ENCODE measurements at regions not wholly inside any gene's neighbourhood (a gene's known extent, or its start where the extent isn't known, plus 50 kb on each side); places are given as distances from the start of the nearest gene placed in this dataset.
"Not testable (repeated sequence)": the region's sequence is repeated elsewhere in the genome, so short reads cannot be mapped to it uniquely, and the experiment has no call there.

- not testable (repeated sequence) for DNase-seq
These were observed 150.6 kb downstream of the NPIPB11 start for GRCh38 chr16:29255957-29256356.

GRCh38 chr16:29255496-29255796 is 151.1 kb downstream of the NPIPB11 start:
- not testable (repeated sequence) for DNase-seq

GRCh38 chr16:29254676-29255495 is 151.6 kb downstream of the NPIPB11 start:
- no peak for DNase-seq

GRCh38 chr16:29253716-29254590 is 152.6 kb downstream of the NPIPB11 start:
- DNase-seq = not testable (repeated sequence)

DNA sequence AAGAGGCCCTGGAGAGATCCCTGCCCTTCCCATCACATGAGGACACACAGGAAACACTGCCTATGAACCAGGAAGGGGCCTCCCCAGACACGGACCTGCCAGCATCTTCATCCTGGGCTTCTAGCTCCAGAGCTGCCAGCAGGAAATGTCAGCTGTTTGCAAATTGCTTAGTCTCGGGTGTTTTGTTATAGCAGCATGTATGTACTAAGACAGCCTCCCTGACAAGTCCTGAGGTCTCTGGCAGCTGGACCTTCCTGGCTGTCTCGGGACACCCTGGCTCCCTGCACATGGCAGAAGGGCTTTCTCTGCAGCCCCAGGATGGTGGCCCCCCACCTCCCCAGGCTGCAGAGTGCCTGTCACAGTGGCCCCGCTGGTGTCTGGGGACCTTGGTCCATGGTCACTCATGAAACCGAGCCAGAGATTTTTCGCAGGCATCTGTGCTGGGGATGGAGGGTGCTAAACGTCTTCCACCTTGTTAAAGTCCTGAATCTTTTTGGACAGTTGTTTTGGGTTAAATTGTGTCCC is 153.4 kb downstream of the NPIPB11 start:
- DNase-seq = not testable (repeated sequence)

DNA sequence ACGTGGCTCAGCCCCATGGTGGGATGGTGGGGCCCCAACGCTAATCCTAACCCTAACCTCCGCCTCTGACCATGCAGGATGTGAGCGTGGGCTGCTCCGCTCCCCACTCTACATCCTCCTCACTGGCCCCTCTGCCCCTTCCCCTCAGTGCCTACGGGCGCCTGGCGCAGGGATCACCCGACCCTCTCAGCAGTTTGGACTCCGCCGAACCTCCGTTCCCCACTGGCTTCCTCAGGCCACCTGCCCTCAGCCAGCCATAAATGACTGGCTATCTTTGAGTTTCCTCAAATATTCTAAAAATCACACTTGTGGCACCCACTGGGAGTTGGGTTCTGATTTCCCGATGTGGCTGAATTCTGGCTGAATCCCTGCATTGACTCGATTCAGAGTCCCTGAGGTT is 154.2 kb downstream of the NPIPB11 start:
- DNase-seq = not testable (repeated sequence)

GRCh38 chr16:29251571-29252011 is 154.9 kb downstream of the NPIPB11 start:
- not testable (repeated sequence) for DNase-seq

- DNase-seq = not testable (repeated sequence)
These were observed 155.5 kb downstream of the NPIPB11 start for GRCh38 chr16:29250923-29251434.

DNA sequence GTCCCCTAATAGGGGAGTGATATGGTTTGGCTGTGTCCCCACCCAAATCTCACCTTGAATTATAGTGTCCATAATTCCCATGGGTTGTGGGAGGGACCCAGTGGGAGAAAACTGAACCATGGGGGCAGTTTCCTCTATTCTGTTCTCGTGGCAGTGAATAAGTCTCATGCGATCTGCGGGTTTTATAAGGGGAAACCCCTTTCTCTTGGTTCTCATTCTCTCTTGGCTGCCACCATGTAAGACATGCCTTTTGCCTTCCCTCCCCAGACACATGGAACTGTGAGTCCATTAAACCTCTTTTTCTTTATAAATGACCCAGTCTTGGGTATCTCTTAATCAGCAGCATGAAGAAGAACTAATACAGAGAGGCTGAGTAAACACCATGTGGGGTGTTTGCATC is 156.0 kb downstream of the NPIPB11 start:
- not testable (repeated sequence) for DNase-seq

GRCh38 chr16:29248940-29249318 is 157.6 kb downstream of the NPIPB11 start:
- DNase-seq = not testable (repeated sequence)

DNA sequence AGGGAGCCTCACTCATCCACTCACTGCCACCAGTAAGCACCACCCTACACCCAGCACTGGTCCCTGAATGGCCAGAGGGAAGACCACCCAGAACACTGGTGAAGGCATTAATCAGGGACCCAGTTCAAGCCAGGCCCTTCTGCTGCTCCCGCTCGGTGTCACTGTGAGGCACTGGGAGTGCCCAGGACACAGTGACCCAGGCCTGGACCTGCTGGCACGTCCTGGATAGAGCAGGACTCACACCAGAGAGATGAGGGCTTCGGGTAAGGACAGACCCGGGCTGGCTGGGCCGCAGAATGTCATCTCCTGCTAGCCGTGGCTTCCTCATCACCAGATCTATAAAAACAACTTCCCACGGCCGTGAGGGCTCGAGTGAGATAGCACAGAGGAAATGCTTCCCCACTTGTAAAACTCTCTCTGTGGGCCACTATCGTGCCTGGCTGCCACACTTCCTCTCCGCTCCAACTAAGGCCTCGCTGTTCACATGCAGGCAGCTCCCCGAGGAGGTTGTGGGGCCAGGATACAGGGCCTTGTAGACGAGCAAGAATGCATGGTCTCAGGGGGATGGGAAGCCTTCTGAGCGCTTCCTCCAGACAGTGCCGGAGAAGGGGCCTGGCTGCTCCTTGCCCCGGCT is 158.1 kb downstream of the NPIPB11 start:
- peak; percentile 30 for DNase-seq

DNA sequence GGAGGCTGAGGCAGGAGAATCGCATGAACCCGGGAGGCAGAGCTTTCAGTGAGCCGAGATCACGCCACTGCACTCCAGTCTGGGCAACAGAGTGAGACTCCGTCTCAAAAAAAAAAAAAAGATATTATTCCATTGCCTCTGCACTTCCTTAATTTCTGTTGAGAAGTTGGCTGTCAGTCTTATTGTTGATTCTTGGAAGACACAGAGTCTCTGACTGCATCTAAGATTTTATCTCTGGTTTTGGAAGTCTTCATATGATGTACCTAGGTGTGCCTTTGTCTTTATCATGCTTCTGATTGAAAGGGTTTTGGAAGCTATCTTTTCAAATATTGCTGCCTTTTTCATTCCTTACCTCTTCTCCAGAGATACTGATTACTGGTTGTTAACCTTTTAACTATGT is 160.4 kb downstream of the NPIPB11 start:
- not testable (repeated sequence) for DNase-seq

- DNase-seq = no peak
These were observed 168.5 kb downstream of the NPIPB11 start for GRCh38 chr16:29237971-29238370.

DNA sequence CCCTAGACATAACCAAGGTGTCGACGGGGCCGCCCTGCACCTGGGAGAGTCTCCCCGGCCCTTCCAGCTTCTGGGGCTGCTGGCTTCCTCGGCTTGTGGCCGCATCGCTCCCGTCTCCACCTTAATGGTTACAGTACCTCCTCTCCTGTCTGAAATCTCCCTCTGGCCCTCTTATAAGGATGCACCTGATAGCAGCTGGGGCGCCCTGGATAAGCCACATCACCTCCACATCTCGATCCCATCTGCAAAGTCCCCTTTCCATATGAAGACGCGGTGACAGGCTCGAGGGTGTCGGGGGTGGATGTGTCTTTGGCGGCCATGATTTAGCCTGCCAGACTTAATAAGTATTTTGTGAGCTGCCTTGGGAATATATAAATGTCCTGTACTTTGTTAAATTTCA is 169.0 kb downstream of the NPIPB11 start:
- not testable (repeated sequence) for DNase-seq

- DNase-seq = not testable (repeated sequence)
These were observed 169.5 kb downstream of the NPIPB11 start for GRCh38 chr16:29237023-29237422.

DNA sequence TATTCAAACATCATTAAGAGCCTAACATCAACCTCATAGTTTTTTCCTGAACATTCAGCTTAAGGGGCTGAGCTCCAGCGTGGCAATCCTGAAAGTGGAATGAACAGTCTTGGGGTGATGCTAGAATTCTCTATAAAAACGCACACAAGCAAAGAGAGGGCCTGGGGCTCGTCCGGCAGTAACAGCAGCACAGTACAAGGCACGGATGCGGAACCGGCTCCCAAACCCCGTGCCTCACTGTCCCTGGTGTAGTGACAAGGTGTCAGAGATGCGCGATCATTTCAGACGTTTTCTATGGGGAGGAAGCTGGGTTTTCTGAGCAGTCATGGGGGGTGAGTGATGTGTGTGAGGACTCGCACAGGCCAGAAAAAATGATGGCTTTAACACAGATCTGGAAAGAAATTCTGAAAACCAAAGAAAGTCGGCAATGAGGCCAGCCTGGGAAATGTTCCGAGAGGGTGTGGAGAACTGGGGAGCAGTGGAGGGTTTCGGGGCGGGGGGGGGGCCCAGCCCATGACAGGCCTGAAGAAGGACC is 170.6 kb downstream of the NPIPB11 start:
- not testable (repeated sequence) for DNase-seq

- not testable (repeated sequence) for DNase-seq
These were observed 171.8 kb downstream of the NPIPB11 start for GRCh38 chr16:29234536-29235275.

DNA sequence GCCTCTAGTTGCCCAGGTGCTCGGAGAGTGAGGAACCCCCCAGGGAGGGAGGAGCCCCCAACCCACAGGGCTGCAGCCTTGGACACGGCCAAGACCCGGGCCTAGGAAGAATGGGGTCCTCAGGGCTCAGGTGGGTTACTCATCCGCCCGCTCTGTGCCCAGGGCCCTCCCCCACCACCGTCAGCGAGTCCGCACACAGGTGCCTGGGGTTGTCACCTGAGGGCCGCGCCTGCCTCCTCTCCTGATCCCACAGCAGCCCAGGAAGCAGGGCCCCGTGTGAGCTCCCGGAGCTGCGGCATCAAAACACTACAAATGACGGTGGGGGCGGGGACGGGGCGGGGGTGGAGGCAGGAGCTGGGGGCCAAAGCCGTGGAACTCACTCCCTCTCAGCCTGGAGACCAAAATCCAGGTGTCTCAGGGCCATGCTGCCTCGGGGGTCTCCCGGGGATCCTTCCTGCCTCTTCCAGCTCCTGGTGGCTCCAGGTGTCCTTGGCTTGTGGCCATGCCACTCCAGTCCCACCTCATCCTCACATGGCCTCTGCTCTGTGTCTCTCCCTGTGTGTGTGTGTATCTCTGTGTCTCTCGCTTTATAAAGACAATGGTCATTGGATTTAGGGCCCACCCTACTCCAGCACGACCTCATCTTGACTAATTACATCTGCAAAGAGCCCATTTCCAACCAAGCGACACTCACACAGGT is 172.7 kb downstream of the NPIPB11 start:
- not testable (repeated sequence) for DNase-seq

DNA sequence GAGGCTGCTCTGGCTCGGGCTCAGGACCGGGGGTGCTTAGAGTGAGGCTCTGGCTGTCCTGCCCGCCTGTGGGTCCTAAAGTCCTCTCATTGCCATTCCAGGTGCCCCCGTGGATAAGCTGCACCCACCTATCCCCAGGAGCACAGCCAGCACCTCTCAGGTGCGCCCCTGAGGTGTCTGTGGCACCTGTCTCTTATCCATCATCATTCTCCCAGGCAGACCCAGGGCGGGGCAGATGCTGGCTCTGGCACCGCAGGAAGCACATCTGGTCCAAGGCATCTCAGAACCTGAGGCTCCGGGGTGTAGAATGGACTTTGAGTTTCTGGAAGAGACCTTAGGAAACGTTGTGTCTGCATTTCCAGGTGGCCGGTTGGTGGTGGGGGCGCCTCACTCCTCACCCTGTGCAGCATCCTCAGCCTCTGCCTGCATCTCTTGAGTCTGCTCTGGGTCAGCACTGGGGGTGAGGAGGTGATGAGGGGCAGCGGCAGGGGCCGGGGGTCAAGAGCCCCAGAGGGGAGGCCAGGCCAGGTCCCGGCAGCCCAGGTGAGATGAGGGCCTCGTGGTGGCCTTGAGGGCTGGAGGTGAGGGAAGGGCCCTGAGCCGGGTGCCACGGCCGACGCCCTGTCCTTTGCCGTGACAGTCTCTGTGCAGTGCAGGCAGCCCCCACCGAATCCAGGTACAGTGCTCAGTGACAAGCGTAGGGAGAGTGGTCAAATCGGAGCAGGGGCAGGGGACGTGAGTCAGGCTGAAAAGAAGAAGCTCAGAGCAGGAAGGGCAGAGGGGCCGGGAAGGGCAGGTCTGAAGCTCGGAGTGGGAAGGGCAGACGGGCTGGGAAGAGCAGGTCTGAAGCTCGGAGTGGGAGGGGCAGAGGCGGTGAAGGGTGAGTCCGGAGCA is 173.5 kb downstream of the NPIPB11 start:
- no peak for DNase-seq

- not testable (repeated sequence) for DNase-seq
These were observed 174.3 kb downstream of the NPIPB11 start for GRCh38 chr16:29232160-29232705.

All from activated T-cell treated with anti-CD3 and anti-CD28 coated beads, Interleukin-2, amount 50 U/mL, for 1 hour (primary cell).